Astrocyte (in vitro differentiated cells and primary cell): ENCODE measurements at regions not wholly inside any gene's neighbourhood (a gene's known extent, or its start where the extent isn't known, plus 50 kb on each side); places are given as distances from the start of the nearest gene placed in this dataset.

ENCODE experiments used
- CTCF ChIP-seq: IDR thresholded peaks from 2 replicates; pipeline ENCODE4 v1.5.1; 2011; ENCODE audit warnings: low read depth, mild to moderate bottlenecking, inconsistent platforms, low read length, moderate library complexity; ENCODE audit not compliant: insufficient read depth
- EZH2 ChIP-seq: IDR thresholded peaks from 2 replicates; pipeline ENCODE4 v1.6.1; 2012; ENCODE audit warnings: mild to moderate bottlenecking, low read length, inconsistent platforms; ENCODE audit not compliant: insufficient read depth

DNA sequence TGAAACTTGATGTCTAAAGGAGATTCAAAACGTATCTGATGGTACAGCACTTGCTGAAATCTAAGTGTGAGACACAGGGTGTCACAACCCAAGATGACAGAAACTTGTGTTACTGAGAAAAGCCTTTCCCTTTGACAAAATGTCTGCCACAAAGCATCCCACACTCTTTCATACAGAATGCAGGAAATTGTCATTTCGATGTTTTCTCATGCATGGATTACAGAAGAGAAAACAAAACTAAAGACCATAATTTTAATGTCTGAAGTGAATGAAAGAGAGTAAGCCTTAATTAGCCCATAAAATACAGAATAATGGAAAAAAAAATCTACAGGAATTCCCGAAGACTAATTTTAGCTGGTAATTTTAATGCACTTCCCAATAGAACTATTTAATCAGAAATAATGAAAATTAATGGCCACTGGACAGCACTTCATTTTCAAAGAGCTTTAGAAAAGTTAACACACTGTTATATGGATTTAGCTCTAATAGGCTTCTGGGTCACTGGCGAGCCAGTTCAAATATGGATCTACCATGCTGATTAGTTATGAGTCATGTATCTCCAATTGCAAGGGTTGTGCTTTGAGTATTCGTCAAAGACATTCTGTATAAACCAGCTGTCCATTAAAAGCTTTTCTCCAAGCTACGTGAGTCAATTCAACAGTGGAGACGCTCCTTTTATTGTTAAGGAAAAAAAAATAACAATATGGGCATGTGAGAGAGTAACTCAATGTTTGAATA lies 656.7 kb downstream of the SLC16A7 start:
- TF ChIP-seq CTCF (no peak), EZH2 (no peak)
